D721Med (cell line): ENCODE measurements at regions not wholly inside any gene's neighbourhood (a gene's known extent, or its start where the extent isn't known, plus 50 kb on each side); places are given as distances from the start of the nearest gene placed in this dataset.
"Not testable (repeated sequence)": the region's sequence is repeated elsewhere in the genome, so short reads cannot be mapped to it uniquely, and the experiment has no call there.

Source experiments
- DNase-seq: peaks from one replicate; pipeline ENCODE4 v3.0.0; 2011; ENCODE audit warnings: low spot score; ENCODE audit not compliant: insufficient read length
- FAIRE-seq: peaks from 2 replicates; lab custom pipeline; 2011; peaks lifted over from hg19 to GRCh38; lab: Jason Lieb, UNC
- CTCF ChIP-seq: IDR thresholded peaks from 2 replicates; pipeline ENCODE4 v1.5.1; 2012; ENCODE audit warnings: mild to moderate bottlenecking, control low read depth; ENCODE audit not compliant: insufficient read depth; ENCODE audit errors: missing control alignments

- TF ChIP-seq CTCF: no peak
- DNase-seq (no peak), FAIRE-seq (no peak)
These were observed 54.8 kb upstream of the TUBA3E start for GRCh38 chr2:130252880-130253645.

GRCh38 chr2:130251873-130252620, 53.8 kb upstream of the TUBA3E start:
- TF ChIP-seq CTCF: no peak
- no peak for FAIRE-seq

GRCh38 chr2:130251535-130251872, 53.3 kb upstream of the TUBA3E start:
- TF ChIP-seq CTCF: no peak
- FAIRE-seq: no peak

More at GRCh38 chr2:130251873-130252620, 53.8 kb upstream of the TUBA3E start:
- no peak for DNase-seq

GRCh38 chr2:130248355-130248754, 50.1 kb upstream of the TUBA3E start:
- not testable (repeated sequence) for FAIRE-seq, DNase-seq

More at GRCh38 chr2:130251535-130251872, 53.3 kb upstream of the TUBA3E start:
- no peak for DNase-seq
